ENCODE measurements at regions not wholly inside any gene's neighbourhood (a gene's known extent, or its start where the extent isn't known, plus 50 kb on each side); places are given as distances from the start of the nearest gene placed in this dataset. TPM values are rescaled to one million over a fixed set of nuclear protein-coding genes. Genes with fewer than 3 reads are reported as not detected.

DNA sequence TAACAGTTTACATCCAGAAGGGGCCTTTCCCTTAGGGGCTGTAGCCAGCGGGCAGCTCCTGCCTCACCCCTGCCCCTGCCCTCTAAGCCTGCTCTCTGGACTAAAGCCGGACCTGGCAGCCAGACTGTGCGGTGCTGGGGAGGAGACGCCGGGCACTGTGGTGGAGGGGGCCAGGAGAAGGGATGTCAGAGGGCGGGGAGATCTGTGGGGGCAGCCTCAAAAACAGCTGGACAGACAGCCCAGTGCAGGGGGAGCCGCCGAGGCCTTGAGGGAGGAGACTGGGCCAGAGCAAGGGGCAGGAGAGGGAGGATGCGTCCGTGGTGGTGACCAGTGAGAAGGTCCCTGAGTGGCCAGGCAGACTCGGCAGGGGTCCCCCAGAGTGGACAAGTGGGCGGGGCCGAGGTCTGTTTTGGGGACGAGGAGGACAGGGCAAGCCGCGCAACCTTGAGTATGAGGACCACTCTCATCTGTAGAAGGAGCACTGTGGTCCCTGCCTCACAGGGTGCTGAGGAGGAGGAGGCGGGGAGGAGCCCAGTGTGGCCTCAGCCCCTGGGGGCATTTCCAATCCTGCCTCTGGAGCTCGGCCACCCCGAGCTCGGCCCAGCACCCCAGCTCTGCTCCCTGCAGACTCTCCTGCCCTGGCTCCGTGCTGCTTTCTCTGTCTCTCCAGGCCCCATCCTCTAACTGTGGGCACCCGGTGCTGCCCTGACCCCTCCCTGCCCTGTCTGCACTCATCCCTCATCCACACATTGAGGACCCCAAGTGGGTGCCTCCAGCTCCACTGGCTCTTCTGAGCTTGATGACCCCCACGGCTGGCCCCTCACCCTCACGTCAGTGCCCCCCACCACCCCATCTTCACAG, 59.2 kb upstream of the NKX1-1 start:
- no peak for DNase-seq (ENCODE audit: low read depth)

DNA sequence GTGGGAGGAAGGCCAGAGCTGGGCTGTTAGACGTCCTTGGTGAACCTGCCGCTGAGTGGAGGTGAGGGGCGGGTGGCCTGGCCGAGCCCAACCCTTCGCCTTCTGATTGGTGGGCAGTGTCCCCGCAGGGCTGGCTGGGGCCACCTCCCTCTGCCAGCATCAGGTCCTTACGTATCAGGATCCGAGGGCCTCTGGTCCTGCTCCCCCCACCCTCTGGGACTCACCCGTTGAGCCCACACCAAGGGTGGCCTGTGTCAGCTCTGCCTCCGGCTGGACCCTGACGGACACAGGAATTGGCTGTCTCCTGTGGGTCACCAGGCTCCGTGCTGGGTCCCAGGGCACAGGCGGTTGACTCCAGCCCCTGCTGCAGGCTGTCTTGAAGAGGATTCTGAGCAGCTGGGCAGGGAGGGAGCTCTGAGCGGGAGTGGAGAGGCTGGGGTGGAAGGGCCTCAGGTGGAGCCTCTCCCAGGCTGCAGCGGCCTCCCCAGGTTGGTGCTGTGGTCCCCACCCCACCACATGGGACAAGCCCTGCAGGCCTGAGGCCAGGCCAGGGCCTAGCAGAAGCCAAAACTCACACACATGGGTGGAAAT, 58.4 kb upstream of the NKX1-1 start:
- no peak for DNase-seq (ENCODE audit: low read depth)

DNA sequence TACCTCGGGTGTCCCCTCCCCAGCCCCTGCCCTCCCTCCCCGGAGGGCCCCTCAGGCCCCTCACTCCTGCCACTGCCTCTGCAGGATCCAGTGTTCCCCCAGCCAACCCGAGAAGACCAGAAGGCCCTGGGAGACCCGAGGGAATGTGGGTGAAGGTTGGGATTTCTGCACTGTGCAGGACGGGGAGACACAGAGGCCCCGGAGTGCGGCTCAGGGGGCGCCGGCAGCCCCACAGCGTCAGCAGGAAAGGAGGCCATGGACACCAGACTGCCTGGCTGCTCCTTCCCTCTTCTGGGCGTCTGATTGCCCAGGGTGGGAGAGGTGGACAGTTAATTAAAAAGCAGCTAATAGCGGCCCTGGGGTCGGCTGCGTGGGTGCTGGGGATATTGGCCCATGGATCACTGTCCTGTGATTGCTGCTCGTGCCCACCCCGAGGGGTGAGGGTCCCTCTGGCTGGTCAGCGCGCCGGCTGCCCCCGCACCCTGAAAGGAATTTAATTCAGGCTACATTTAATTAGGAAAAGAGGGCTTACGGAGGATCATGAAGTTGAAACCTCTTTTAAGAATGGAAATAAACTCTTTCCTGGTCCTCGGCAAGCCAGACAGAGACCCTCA, 57.8 kb upstream of the NKX1-1 start:
- no peak for DNase-seq (ENCODE audit: low read depth)

DNA sequence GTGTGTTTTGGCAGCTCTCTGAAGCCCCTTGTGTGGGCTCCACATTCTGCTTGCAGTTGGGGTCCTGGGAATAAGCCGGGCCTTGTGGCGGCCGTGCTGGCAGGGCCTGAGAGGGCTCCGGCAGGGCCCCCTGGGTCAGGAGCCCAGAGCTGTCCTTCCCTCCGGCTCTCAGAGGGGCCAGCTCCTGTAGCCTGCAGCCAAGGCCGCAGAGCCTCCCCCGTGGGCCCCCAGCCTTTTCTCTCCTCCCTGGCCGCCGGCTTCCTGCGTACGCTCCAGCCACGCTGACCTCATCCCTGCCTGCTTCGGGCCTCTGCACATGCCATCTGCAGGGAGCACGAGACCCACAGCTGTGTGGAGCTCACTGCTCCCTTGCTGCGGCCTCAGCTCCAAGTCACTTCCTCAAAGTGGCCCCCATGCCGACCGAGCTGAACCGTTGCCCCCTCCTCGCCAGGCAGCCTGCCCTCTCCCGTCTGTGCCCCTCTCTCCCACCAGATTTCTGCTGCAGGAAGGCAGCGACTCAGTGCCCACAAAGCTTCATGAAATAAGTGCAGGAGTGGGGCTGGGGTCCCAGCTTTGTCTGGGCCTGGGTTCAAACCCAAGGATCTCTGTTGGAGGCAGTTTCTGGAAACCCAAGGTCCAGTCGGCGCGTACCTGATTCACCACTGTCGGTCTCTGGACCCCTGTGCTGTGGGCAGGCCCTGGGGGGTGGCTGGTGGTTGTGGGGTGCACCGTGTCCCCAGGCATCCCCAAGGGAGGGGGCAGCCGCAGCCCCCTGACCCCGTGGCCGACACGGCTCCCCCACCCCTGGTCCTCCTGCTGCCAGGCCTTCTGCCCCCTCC, 57.1 kb upstream of the NKX1-1 start:
- DNase-seq (ENCODE audit: low read depth): peak; percentile 17

DNA sequence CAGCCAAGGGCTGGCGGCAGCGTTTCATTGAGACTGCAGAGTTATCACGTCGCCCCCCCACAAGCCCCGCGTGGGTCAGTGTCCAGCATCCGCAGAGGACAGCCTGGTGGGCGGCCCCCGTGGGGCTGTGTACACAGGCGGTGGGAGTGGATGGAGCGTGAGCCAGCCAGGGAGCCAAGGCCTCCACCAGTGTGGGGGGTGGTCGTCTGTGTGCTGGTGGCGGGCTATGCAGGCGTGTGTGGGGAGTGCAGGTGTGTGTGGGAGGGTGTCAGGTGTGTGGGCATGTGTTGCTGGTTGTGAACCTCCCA, 56.5 kb upstream of the NKX1-1 start:
- DNase-seq (ENCODE audit: low read depth): no peak

DNA sequence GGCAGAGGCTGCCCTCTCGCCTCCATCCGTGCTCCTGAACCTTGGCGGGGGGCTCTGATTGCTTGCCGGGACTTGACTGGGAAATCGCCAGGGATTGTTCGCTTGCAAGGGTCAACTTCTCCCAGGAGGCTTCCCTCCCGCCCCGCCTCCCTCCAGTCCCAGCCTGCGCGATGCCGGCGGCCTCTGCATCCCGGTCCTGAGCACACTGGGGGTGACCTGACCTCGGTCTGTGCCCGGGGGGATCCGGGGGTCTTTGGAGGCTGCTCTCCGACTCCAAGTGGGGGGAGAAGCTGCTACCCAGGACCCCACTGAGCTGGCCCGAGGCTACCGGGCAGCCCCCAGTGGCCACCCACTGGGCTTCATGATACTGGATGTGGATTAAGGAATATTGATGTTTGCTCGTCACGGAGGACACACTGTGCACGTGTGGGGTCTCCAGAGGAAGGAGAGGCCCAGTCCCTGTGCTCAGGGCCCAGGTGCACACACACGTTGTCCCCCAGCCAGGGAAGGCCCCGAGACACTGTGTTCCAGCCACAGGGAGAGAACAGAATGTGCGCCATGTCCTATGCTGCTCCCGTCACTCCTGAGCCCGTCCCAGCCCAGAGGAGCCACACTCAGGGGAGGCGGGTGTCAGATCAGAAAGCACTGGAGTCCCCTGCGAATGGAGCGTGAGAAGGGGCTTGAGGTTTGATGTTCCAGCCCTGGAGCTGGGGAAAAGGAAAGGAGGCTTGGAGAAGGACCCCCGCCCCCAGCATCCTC, 55.9 kb upstream of the NKX1-1 start:
- no peak for DNase-seq (ENCODE audit: low read depth)

DNA sequence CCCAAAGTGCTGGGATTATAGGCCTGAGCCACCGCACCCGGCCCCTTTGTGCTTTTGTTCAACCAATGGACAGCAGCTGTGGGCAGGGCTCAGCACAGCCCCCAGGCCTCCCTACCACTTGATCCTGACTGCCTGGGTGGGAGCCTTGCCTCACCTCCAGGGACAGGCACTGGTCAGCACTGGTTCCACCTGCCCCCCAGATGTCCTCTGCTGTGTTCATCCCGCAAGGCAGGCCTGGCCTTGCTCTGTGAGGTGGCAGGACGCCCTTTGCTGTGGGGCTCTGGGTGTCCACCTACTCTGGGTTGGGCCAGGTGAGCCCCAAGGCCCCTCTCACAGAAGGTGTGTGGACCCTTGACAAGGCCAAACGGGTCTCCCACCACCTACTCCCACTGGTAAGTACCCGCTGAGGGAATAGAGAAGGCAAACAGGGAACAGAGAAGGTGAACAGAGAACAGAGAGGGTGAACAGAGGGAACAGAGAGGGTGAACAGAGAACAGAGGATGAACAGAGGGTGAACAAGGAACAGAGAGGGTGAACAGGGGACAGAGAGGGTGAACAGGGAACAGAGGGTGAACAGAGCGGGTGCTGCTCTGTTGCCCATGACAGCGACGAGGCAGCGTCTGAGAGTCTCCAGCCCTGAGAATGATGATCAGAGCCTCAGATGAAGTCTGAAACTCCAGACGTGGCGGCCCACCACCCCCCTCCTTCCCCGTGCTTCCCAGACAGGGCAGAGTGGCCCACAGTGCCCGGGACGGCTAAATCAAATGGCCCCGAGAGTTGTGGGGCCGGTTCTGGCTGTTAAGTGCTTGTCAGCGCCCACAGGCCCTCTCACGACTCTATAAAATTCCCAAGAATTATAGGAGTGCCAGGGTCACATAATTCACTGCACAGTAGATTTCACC, 55.0 kb upstream of the NKX1-1 start:
- no peak for DNase-seq (ENCODE audit: low read depth)

DNA sequence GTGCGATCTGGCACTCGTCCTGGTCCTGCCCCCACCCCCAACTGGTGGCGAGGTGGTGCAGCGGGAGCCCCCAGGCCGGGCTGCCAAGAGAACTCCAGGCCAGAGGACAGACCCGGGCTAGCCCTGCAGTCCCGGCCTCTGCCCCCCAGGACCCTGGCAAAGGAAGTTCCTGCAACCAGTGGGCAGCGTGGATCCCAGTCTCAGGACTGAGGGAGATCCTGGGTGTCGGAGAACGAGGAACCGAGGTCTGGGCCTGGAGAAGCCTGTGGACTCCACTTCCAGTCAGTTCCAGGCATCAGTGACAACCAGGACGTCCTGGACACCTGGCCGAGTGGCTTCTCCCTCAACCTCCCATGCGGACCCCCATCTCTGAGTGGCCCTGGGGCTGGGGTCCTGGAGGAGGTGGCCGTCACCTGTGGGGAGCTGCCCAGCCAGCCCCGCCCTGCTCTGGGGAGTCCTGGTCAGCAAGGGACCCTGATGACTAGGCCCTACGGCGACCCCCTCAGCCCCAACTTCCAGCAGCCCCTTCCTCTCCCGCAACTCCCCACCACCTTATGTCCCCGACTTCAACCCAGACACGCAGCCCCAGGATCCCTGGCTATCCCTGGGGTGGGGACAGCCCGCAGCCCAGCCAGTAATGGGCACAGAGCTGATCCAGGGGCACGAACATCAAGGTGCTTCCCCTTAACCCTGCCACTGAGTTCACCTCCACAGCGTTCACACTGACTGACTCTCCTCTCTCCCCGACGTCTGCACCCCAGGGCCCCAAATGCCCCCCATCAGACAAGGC, 53.7 kb upstream of the NKX1-1 start:
- DNase-seq (ENCODE audit: low read depth): no peak

DNA sequence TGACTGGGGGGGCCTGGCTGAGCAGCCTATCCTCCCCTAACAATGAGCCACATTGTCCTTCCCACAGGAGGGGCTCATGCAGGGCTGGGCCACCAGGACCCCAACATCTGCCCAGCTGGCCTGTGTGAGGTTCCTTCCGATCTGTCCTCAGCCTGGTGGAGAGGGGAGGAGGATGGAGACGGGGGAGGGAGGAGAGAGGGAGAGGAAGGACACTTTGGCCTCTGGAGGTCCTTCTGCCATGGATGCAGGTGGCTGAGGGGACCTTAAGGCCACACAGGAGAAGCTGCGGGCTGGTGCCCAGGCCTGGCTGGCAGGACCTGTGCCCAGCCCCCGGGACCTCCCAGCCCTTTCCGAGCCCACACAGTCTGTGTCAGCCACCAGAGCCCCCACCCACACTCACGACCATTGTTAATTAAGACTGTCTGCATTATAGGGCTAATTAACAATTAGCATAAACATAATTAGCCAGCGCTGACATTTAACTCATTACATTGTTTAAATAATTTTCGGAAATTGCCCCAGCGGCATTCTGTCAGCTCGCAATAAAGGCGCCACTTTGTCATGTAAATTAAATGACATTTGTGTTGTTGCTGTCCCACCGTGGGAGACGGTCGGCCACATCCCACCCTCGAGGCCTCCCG, 53.0 kb upstream of the NKX1-1 start:
- DNase-seq (ENCODE audit: low read depth): no peak

DNA sequence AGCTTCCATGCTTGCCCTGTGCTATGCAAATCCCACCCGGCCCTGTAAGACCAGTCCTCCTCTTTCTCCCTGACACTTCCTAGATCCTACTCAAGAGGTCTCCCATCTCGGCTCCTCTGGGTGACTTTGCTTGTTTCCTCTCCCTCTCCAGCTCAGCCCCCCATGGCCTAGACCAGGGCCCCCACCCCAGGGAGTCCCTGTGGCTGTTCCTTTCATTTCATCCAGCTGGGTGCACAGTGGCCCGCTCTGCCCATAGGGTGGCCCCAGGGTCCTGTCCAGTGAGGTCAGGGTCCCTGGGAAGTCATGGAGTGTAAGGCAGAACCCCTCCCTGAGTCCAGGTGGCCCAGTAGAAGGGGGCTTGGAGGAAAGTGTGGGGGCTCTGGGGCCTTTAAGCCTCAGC, 52.3 kb upstream of the NKX1-1 start:
- DNase-seq (ENCODE audit: low read depth): no peak

Small RNA genes lying in the stretch of these regions (small RNA-seq; reads per million reads assigned to genes)
- not detected for gene AC147067.2
